A204.1 (cell line): ENCODE measurements at regions not wholly inside any gene's neighbourhood (a gene's known extent, or its start where the extent isn't known, plus 50 kb on each side); places are given as distances from the start of the nearest gene placed in this dataset.
"Not testable (repeated sequence)": the region's sequence is repeated elsewhere in the genome, so short reads cannot be mapped to it uniquely, and the experiment has no call there.

ENCODE experiments used
- FAIRE-seq: peaks from 2 replicates; lab custom pipeline; 2012; peaks lifted over from hg19 to GRCh38; lab: Jason Lieb, UNC

GRCh38 chr10:78600121-78600665 lies 468.6 kb upstream of the ZMIZ1 start:
- no peak for FAIRE-seq

GRCh38 chr10:78600740-78601139 lies 468.0 kb upstream of the ZMIZ1 start:
- no peak for FAIRE-seq

GRCh38 chr10:78602201-78602932 lies 466.4 kb upstream of the ZMIZ1 start:
- FAIRE-seq, result no peak

GRCh38 chr10:78604286-78604685 lies 464.5 kb upstream of the ZMIZ1 start:
- no peak for FAIRE-seq

GRCh38 chr10:78604721-78605120 lies 464.0 kb upstream of the ZMIZ1 start:
- FAIRE-seq, result no peak

GRCh38 chr10:78605800-78606350 lies 462.9 kb upstream of the ZMIZ1 start:
- peak; percentile 97 for FAIRE-seq

- FAIRE-seq, result not testable (repeated sequence)
Measured at GRCh38 chr10:78606766-78607165, 462.0 kb upstream of the ZMIZ1 start.

GRCh38 chr10:78609976-78610375 lies 458.8 kb upstream of the ZMIZ1 start:
- no peak for FAIRE-seq

- no peak for FAIRE-seq
Measured at GRCh38 chr10:78613132-78613531, 455.6 kb upstream of the ZMIZ1 start.

- no peak for FAIRE-seq
Measured at GRCh38 chr10:78614267-78614666, 454.5 kb upstream of the ZMIZ1 start.

- FAIRE-seq, result no peak
Measured at GRCh38 chr10:78614744-78615143, 454.0 kb upstream of the ZMIZ1 start.

- no peak for FAIRE-seq
Measured at GRCh38 chr10:78616125-78616695, 452.6 kb upstream of the ZMIZ1 start.

GRCh38 chr10:78617115-78617514 lies 451.7 kb upstream of the ZMIZ1 start:
- no peak for FAIRE-seq

- FAIRE-seq, result no peak
Measured at GRCh38 chr10:78617631-78618030, 451.1 kb upstream of the ZMIZ1 start.

GRCh38 chr10:78618050-78618449 lies 450.7 kb upstream of the ZMIZ1 start:
- FAIRE-seq, result no peak

- no peak for FAIRE-seq
Measured at GRCh38 chr10:78619115-78619851, 449.5 kb upstream of the ZMIZ1 start.

GRCh38 chr10:78619896-78620295 lies 448.9 kb upstream of the ZMIZ1 start:
- no peak for FAIRE-seq

GRCh38 chr10:78620985-78621799 lies 447.6 kb upstream of the ZMIZ1 start:
- no peak for FAIRE-seq

GRCh38 chr10:78623578-78624215 lies 445.1 kb upstream of the ZMIZ1 start:
- FAIRE-seq, result no peak

GRCh38 chr10:78624791-78625190 lies 444.0 kb upstream of the ZMIZ1 start:
- FAIRE-seq, result no peak

GRCh38 chr10:78626471-78626870 lies 442.3 kb upstream of the ZMIZ1 start:
- FAIRE-seq, result no peak
